ENCODE measurements at regions not wholly inside any gene's neighbourhood (a gene's known extent, or its start where the extent isn't known, plus 50 kb on each side); places are given as distances from the start of the nearest gene placed in this dataset.

DNA sequence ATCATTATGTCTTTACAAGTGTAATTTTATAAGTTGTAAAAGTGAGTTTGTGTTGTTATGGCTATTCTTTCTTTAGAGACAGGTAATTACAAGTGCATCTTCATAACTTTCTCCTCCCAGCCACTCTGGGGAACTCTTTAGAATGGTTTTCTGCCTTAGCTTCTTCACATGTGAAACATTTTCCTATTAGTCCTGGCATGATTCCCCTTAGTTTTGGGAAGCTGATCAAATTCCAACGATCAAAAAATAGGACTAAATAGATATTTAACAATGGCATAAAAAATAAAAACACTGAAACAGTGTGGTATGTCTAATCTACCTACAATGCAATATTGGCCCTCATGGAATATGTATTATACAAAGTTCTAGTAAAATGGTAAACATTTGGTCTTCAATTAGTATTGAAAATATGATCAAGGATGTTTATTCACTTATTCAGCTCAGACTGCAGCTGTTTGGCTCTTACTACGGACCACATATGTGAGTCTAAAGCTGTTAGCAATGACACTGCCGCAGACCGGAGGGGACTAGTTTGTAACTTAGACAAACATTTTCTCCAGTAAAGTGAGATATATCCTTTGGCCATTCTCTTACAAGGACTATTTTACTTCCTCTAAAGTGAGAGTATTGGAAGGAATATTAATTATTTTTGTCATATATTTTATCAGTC, 890.8 kb upstream of the USP15 start:
- no peaks in the 10 kb centered on the region for H3K9me3 ChIP-seq (ENCODE audit: control insufficient read depth in 2 of 2, low read length in 2 of 2)
- Mint-ChIP-seq H3K27ac (no peak overlapping the region), H3K4me1 (no peaks in the 10 kb centered on the region), H3K27me3 (no peaks in the 10 kb centered on the region), H3K9me3 (peaks cover 0 to 2% (median 0%) of the 10 kb centered on the region in 7 donors), H3K36me3 (no peaks in the 10 kb centered on the region), H3K4me3 (no peak overlapping the region)
- no peak for DNase-seq
- H3K27me3 ChIP-seq (ENCODE audit: control insufficient read depth, insufficient read depth, low read length): no peaks in the 10 kb centered on the region
- ATAC-seq (ENCODE audit: low read depth in 2 of 2): no peak
- no peak overlapping the region for H3K4me3 ChIP-seq (ENCODE audit: low read depth, low read length)
- no peaks in the 10 kb centered on the region for H3K4me1 ChIP-seq (ENCODE audit: control insufficient read depth, insufficient read depth, low read length, poor library complexity, severe bottlenecking)
- H3K36me3 ChIP-seq (ENCODE audit: control insufficient read depth, insufficient read depth, low read length): no peaks in the 10 kb centered on the region
- no peak overlapping the region for H3K27ac ChIP-seq (ENCODE audit: insufficient read depth, low read length, poor library complexity, severe bottlenecking)

DNA sequence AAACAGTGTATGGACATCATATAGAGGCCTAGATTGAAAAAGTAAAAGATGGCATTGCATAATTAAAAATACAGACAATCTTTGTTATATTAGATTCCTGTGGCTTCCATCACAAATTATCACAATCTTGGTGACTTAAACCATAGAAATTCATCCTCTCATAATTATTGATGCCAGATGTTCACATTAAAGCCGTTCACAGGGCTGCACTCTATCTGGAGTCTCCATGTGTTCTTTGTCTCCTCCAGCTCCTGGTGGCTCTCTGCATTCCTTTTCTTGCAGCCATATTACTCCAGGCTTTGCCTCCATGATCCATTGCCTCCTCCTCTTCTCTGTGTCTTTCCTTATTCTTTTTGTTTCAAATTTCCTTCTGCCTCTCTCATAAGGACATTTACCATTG, 875.7 kb upstream of the USP15 start:
- H3K27ac Mint-ChIP-seq: no peak overlapping the region
- no peak for DNase-seq
- ATAC-seq (ENCODE audit: low read depth in 2 of 2): no peak
- H3K27me3 Mint-ChIP-seq: no peaks in the 10 kb centered on the region
- no peaks in the 10 kb centered on the region for H3K36me3 Mint-ChIP-seq
- no peaks in the 10 kb centered on the region for H3K4me1 Mint-ChIP-seq
- H3K4me3 ChIP-seq (ENCODE audit: low read depth, low read length): no peak overlapping the region
- H3K4me3 Mint-ChIP-seq: no peak overlapping the region
- no peaks in the 10 kb centered on the region for H3K27me3 ChIP-seq (ENCODE audit: control insufficient read depth, insufficient read depth, low read length)
- no peak overlapping the region for H3K27ac ChIP-seq (ENCODE audit: insufficient read depth, low read length, poor library complexity, severe bottlenecking)
- H3K4me1 ChIP-seq (ENCODE audit: control insufficient read depth, insufficient read depth, low read length, poor library complexity, severe bottlenecking): no peaks in the 10 kb centered on the region
- peaks cover 1 to 8% (median 4%) of the 10 kb centered on the region in 7 donors for H3K9me3 Mint-ChIP-seq
- H3K36me3 ChIP-seq (ENCODE audit: control insufficient read depth, insufficient read depth, low read length): no peaks in the 10 kb centered on the region
- H3K9me3 ChIP-seq (ENCODE audit: control insufficient read depth in 2 of 2, low read length in 2 of 2): no peaks in the 10 kb centered on the region

DNA sequence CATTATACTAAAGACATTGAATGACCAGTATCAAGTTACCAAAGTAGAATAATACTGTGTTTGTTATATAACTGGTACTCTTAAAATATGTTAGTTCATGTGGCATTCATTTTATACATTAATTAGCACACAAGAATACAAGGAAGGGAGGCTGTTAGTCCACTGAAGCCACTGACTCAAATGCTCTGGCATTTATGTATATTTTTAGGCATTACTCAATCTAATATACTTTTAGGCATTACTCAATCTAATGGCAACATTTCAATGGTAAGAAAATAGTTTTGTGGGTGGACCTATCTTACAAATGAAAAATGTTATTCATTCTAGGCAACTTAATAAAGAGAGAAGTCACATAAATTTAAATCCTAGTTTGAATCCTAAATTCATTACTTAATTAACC, 874.4 kb upstream of the USP15 start:
- Histone ChIP-seq H3K4me1 (ENCODE audit: control insufficient read depth, insufficient read depth, low read length, poor library complexity, severe bottlenecking) (no peaks in the 10 kb centered on the region), H3K4me3 (ENCODE audit: low read depth, low read length) (no peak overlapping the region), H3K36me3 (ENCODE audit: control insufficient read depth, insufficient read depth, low read length) (no peaks in the 10 kb centered on the region), H3K27me3 (ENCODE audit: control insufficient read depth, insufficient read depth, low read length) (no peaks in the 10 kb centered on the region), H3K27ac (ENCODE audit: insufficient read depth, low read length, poor library complexity, severe bottlenecking) (no peak overlapping the region), H3K9me3 (ENCODE audit: control insufficient read depth in 2 of 2, low read length in 2 of 2) (no peaks in the 10 kb centered on the region)
- no peaks in the 10 kb centered on the region for H3K36me3 Mint-ChIP-seq
- H3K4me3 Mint-ChIP-seq: no peak overlapping the region
- DNase-seq: no peak
- H3K4me1 Mint-ChIP-seq: no peaks in the 10 kb centered on the region
- no peak overlapping the region for H3K27ac Mint-ChIP-seq
- H3K27me3 Mint-ChIP-seq: no peaks in the 10 kb centered on the region
- ATAC-seq (ENCODE audit: low read depth in 2 of 2): no peak
- H3K9me3 Mint-ChIP-seq: peaks cover 4 to 9% (median 6%) of the 10 kb centered on the region in 7 donors

DNA sequence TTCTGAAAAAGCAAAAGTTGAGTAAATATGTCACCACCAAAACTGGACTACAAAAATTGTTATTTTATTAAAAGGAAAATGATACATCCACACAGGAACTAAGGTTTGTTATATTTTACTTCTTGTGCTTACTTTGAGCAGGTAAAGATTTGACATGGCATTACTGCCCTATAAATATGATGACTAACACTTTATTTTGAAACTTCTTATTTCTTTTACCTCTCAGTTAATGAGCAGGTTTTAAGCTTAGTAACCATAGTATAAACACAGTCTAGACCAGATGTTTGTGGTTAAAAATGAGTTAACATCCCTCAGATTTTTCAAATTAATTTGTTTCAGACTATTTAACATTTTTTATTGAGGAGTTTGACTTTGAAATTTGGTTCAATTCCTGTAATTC, 862.5 kb upstream of the USP15 start:
- Histone ChIP-seq H3K27ac (ENCODE audit: insufficient read depth, low read length, poor library complexity, severe bottlenecking) (no peak overlapping the region), H3K4me1 (ENCODE audit: control insufficient read depth, insufficient read depth, low read length, poor library complexity, severe bottlenecking) (no peaks in the 10 kb centered on the region), H3K4me3 (ENCODE audit: low read depth, low read length) (no peak overlapping the region), H3K36me3 (ENCODE audit: control insufficient read depth, insufficient read depth, low read length) (no peaks in the 10 kb centered on the region), H3K27me3 (ENCODE audit: control insufficient read depth, insufficient read depth, low read length) (no peaks in the 10 kb centered on the region), H3K9me3 (ENCODE audit: control insufficient read depth in 2 of 2, low read length in 2 of 2) (no peaks in the 10 kb centered on the region)
- H3K27me3 Mint-ChIP-seq: no peaks in the 10 kb centered on the region
- DNase-seq: no peak
- no peaks in the 10 kb centered on the region for H3K4me1 Mint-ChIP-seq
- peaks cover 3 to 13% (median 6%) of the 10 kb centered on the region in 7 donors for H3K9me3 Mint-ChIP-seq
- no peaks in the 10 kb centered on the region for H3K36me3 Mint-ChIP-seq
- H3K4me3 Mint-ChIP-seq: no peak overlapping the region
- ATAC-seq (ENCODE audit: low read depth in 2 of 2): no peak
- no peak overlapping the region for H3K27ac Mint-ChIP-seq

DNA sequence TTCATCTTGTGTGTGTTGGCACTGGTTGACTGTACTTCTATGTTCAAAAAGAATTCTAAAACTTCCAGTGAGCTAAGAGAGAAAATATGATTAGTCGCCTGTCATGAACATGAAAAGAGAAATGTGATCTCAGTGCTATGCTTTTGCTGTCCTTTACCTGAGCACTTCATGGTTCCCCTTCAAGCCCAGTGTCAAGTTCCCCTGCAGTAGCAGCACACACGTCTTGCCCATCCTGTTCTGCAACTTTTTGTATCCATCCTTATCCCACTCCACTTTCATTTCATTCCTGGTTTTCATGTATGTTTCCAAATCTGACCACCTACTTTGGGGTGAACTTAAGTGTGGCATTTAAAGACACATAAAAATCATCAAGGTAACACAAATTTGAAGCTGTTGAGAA, 848.0 kb upstream of the USP15 start:
- H3K27ac Mint-ChIP-seq: no peak overlapping the region
- peaks cover 0 to 10% (median 4%) of the 10 kb centered on the region in 7 donors for H3K9me3 Mint-ChIP-seq
- no peak overlapping the region for H3K4me3 Mint-ChIP-seq
- Histone ChIP-seq H3K9me3 (ENCODE audit: control insufficient read depth in 2 of 2, low read length in 2 of 2) (no peaks in the 10 kb centered on the region), H3K27ac (ENCODE audit: insufficient read depth, low read length, poor library complexity, severe bottlenecking) (no peak overlapping the region), H3K36me3 (ENCODE audit: control insufficient read depth, insufficient read depth, low read length) (no peaks in the 10 kb centered on the region), H3K4me1 (ENCODE audit: control insufficient read depth, insufficient read depth, low read length, poor library complexity, severe bottlenecking) (no peaks in the 10 kb centered on the region), H3K27me3 (ENCODE audit: control insufficient read depth, insufficient read depth, low read length) (no peaks in the 10 kb centered on the region), H3K4me3 (ENCODE audit: low read depth, low read length) (no peak overlapping the region)
- DNase-seq: no peak
- H3K4me1 Mint-ChIP-seq: no peaks in the 10 kb centered on the region
- ATAC-seq (ENCODE audit: low read depth in 2 of 2): no peak
- H3K36me3 Mint-ChIP-seq: no peaks in the 10 kb centered on the region
- H3K27me3 Mint-ChIP-seq: no peaks in the 10 kb centered on the region

DNA sequence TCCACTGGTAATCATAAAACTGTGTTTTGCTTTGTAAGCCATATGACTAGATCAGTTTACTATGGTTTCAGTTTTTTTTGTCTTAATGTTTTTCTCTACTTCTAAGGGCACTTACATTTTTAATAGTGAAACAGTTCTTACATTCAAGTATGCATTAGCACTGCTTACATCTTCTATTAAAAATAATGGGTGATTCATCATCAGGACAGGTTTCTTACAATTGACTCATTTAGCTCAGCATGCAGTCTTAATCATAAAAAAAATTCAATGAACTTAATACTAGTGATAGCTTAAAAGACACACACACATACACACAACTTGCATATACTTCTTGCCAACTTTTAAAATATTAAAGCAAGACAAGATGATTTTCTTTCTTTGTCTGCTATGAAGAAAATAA, 845.7 kb upstream of the USP15 start:
- H3K36me3 ChIP-seq (ENCODE audit: control insufficient read depth, insufficient read depth, low read length): no peaks in the 10 kb centered on the region
- ATAC-seq (ENCODE audit: low read depth in 2 of 2) (no peak), DNase-seq (no peak)
- H3K27me3 ChIP-seq (ENCODE audit: control insufficient read depth, insufficient read depth, low read length): no peaks in the 10 kb centered on the region
- H3K4me3 ChIP-seq (ENCODE audit: low read depth, low read length): no peak overlapping the region
- Mint-ChIP-seq H3K27me3 (no peaks in the 10 kb centered on the region), H3K36me3 (no peaks in the 10 kb centered on the region), H3K4me1 (no peaks in the 10 kb centered on the region), H3K9me3 (peaks cover 0 to 6% (median 2%) of the 10 kb centered on the region in 7 donors), H3K4me3 (no peak overlapping the region), H3K27ac (no peak overlapping the region)
- H3K27ac ChIP-seq (ENCODE audit: insufficient read depth, low read length, poor library complexity, severe bottlenecking): no peak overlapping the region
- H3K4me1 ChIP-seq (ENCODE audit: control insufficient read depth, insufficient read depth, low read length, poor library complexity, severe bottlenecking): no peaks in the 10 kb centered on the region
- H3K9me3 ChIP-seq (ENCODE audit: control insufficient read depth in 2 of 2, low read length in 2 of 2): no peaks in the 10 kb centered on the region

DNA sequence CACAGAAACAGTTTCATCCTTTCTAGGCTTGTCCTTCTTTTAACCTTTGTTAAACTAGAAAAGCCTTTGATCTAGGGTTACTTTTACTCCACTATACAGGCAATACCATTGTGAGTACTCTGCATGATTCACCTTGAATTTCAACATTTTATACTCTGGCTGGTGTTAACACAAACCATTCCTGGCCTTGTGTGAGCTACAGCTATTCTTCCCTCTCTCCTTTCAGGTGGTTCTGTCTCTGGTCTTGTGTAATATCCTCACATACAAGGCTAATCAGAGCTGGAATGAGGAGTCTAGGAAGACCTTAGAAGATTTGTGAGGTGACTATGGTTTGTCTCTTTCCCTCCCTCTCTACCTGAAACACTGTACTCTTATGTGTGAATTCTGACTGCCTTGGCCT, 837.4 kb upstream of the USP15 start:
- Histone ChIP-seq H3K4me1 (ENCODE audit: control insufficient read depth, insufficient read depth, low read length, poor library complexity, severe bottlenecking) (no peaks in the 10 kb centered on the region), H3K36me3 (ENCODE audit: control insufficient read depth, insufficient read depth, low read length) (no peaks in the 10 kb centered on the region), H3K27ac (ENCODE audit: insufficient read depth, low read length, poor library complexity, severe bottlenecking) (no peak overlapping the region), H3K9me3 (ENCODE audit: control insufficient read depth in 2 of 2, low read length in 2 of 2) (no peaks in the 10 kb centered on the region), H3K27me3 (ENCODE audit: control insufficient read depth, insufficient read depth, low read length) (no peaks in the 10 kb centered on the region), H3K4me3 (ENCODE audit: low read depth, low read length) (no peak overlapping the region)
- H3K27me3 Mint-ChIP-seq: no peaks in the 10 kb centered on the region
- no peak overlapping the region for H3K27ac Mint-ChIP-seq
- H3K9me3 Mint-ChIP-seq: peaks cover 3 to 10% (median 5%) of the 10 kb centered on the region in 7 donors
- ATAC-seq (ENCODE audit: low read depth in 2 of 2) (no peak), DNase-seq (no peak)
- H3K36me3 Mint-ChIP-seq: no peaks in the 10 kb centered on the region
- H3K4me3 Mint-ChIP-seq: no peak overlapping the region
- H3K4me1 Mint-ChIP-seq: no peaks in the 10 kb centered on the region

DNA sequence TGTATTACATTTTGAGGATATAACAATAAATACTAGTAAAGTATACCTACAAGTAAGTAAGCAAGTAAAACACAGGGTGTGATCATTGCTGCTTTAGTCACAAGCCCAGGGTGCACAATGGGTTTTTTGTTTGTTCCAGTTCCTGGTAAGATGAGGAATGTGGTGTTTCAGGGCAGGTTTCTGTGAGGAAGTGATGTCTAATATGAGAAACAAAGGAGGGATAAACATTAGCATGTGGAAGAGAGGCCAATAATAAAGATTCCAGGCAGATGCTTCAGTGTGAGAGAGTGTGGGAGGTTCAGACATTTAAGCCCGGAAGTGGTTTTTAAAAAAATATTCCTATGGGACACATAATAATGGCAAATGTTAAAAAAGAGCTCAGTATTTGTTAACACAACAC, 808.1 kb upstream of the USP15 start:
- Mint-ChIP-seq H3K36me3 (no peaks in the 10 kb centered on the region), H3K4me1 (no peaks in the 10 kb centered on the region), H3K4me3 (no peak overlapping the region), H3K27me3 (no peaks in the 10 kb centered on the region), H3K27ac (no peak overlapping the region), H3K9me3 (peaks cover 0 to 10% (median 3%) of the 10 kb centered on the region in 7 donors)
- H3K4me3 ChIP-seq (ENCODE audit: low read depth, low read length): no peak overlapping the region
- no peak overlapping the region for H3K27ac ChIP-seq (ENCODE audit: insufficient read depth, low read length, poor library complexity, severe bottlenecking)
- no peaks in the 10 kb centered on the region for H3K36me3 ChIP-seq (ENCODE audit: control insufficient read depth, insufficient read depth, low read length)
- DNase-seq (no peak), ATAC-seq (ENCODE audit: low read depth in 2 of 2) (no peak)
- H3K9me3 ChIP-seq (ENCODE audit: control insufficient read depth in 2 of 2, low read length in 2 of 2): no peaks in the 10 kb centered on the region
- no peaks in the 10 kb centered on the region for H3K4me1 ChIP-seq (ENCODE audit: control insufficient read depth, insufficient read depth, low read length, poor library complexity, severe bottlenecking)
- H3K27me3 ChIP-seq (ENCODE audit: control insufficient read depth, insufficient read depth, low read length): no peaks in the 10 kb centered on the region
